ENCODE measurements at regions not wholly inside any gene's neighbourhood (a gene's known extent, or its start where the extent isn't known, plus 50 kb on each side); places are given as distances from the start of the nearest gene placed in this dataset.

- no peak for DNase-seq
Measured at GRCh38 chr2:129769185-129769991, 210.1 kb upstream of the RAB6C start.

- no peak for DNase-seq
Measured at GRCh38 chr2:129771418-129772189, 207.9 kb upstream of the RAB6C start.

- DNase-seq: no peak
Measured at GRCh38 chr2:129772190-129772579, 207.3 kb upstream of the RAB6C start.

- DNase-seq: no peak
Measured at GRCh38 chr2:129775952-129776653, 203.4 kb upstream of the RAB6C start.

- DNase-seq: no peak
Measured at GRCh38 chr2:129777146-129777545, 202.3 kb upstream of the RAB6C start.

- DNase-seq: no peak
Measured at GRCh38 chr2:129777762-129778583, 201.5 kb upstream of the RAB6C start.

- DNase-seq: no peak
Measured at GRCh38 chr2:129778584-129778877, 200.9 kb upstream of the RAB6C start.

- no peak for DNase-seq
Measured at GRCh38 chr2:129779783-129780182, 199.7 kb upstream of the RAB6C start.

- DNase-seq: no peak
Measured at GRCh38 chr2:129780316-129781270, 198.9 kb upstream of the RAB6C start.

GRCh38 chr2:129781749-129782632 lies 197.5 kb upstream of the RAB6C start:
- no peak for DNase-seq

GRCh38 chr2:129782633-129782990 lies 196.9 kb upstream of the RAB6C start:
- DNase-seq: no peak

GRCh38 chr2:129784486-129784885 lies 195.0 kb upstream of the RAB6C start:
- DNase-seq: no peak

GRCh38 chr2:129791712-129792111 lies 187.8 kb upstream of the RAB6C start:
- DNase-seq: no peak

- DNase-seq: no peak
Measured at GRCh38 chr2:129793431-129793902, 186.0 kb upstream of the RAB6C start.

GRCh38 chr2:129794116-129794515 lies 185.3 kb upstream of the RAB6C start:
- no peak for DNase-seq

GRCh38 chr2:129794540-129794939 lies 184.9 kb upstream of the RAB6C start:
- DNase-seq: no peak

- DNase-seq: no peak
Measured at GRCh38 chr2:129796225-129796624, 183.2 kb upstream of the RAB6C start.

- no peak for DNase-seq
Measured at GRCh38 chr2:129796801-129797488, 182.5 kb upstream of the RAB6C start.

- no peak for DNase-seq
Measured at GRCh38 chr2:129797489-129798300, 181.8 kb upstream of the RAB6C start.
